T-cell (primary cell): ENCODE measurements at regions not wholly inside any gene's neighbourhood (a gene's known extent, or its start where the extent isn't known, plus 50 kb on each side); places are given as distances from the start of the nearest gene placed in this dataset.
A peak's percentile ranks its signal among the peaks of the same experiment; 100 is the strongest.

Source experiments
- ATAC-seq, 4 experiments: fragments of 200-7000 bp in 3 of 4; fragments of 150-1000 bp in 1 of 4; cut with Tn5 transposase; replicated peaks in 1 of 4; 1 replicate in 3 of 4; 2 replicates in 1 of 4; pipeline ENCODE4 v1.10.0; 2021; ENCODE audit warnings: moderate library complexity in 3 of 4, mild to moderate bottlenecking in 2 of 4, moderate number of reproducible peaks in 1 of 4
- CTCF ChIA-PET, 2 donors: fragments of 300-600 bp; sonication (Branson Sonifier 250); formaldehyde crosslinking; loops; one replicate each; lab custom pipeline; 2022; ENCODE audit warnings: antibody characterized with exemption in 2 of 2; lab: Charles Lee
- POLR2A ChIA-PET, 2 donors: fragments of 300-600 bp; sonication (Branson Sonifier 250); formaldehyde crosslinking; loops; one replicate each; lab custom pipeline; 2022; ENCODE audit warnings: antibody characterized with exemption in 2 of 2; lab: Charles Lee
- DNase-seq, 35 experiments: peaks; one replicate each; pipeline versions ENCODE4 v3.0.0 to v3.0.0-alpha.2; 2013 to 2023
- H3K27ac ChIP-seq: one replicate; pipeline ENCODE4 v1.5.1; 2013; ENCODE audit warnings: low read length
- H3K27me3 ChIP-seq, 2 experiments: replicated peaks in 1 of 2; 1 replicate in 1 of 2; 2 replicates in 1 of 2; pipeline versions ENCODE4 v1.6.1 to v1.7.0; 2013; ENCODE audit warnings: low read length in 1 of 2, mixed read lengths in 1 of 2; ENCODE audit not compliant: control insufficient read depth in 2 of 2, insufficient read depth in 2 of 2; ENCODE audit errors: extremely low read depth in 1 of 2
- H3K36me3 ChIP-seq, 2 donors: 1 replicate in 1 of 2; 2 replicates in 1 of 2; pipeline versions ENCODE4 v1.6.1 to v1.7.0; 2013; ENCODE audit warnings: low read length in 1 of 2; ENCODE audit not compliant: control insufficient read depth in 2 of 2, insufficient read depth in 1 of 2; ENCODE audit errors: extremely low read depth in 1 of 2
- H3K4me1 ChIP-seq, 2 experiments: 1 replicate in 1 of 2; 2 replicates in 1 of 2; pipeline versions ENCODE4 v1.6.1 to v1.7.0; 2013; ENCODE audit warnings: low read length in 2 of 2, mixed read lengths in 1 of 2; ENCODE audit not compliant: insufficient read depth in 2 of 2, control insufficient read depth in 1 of 2; ENCODE audit errors: extremely low read depth in 1 of 2
- H3K4me3 ChIP-seq, 2 donors: 1 replicate in 1 of 2; 2 replicates in 1 of 2; pipeline versions ENCODE4 v1.5.1 to v1.7.0; 2013; ENCODE audit warnings: mild to moderate bottlenecking in 2 of 2, low read length in 1 of 2, moderate library complexity in 1 of 2; ENCODE audit not compliant: control insufficient read depth in 1 of 2; ENCODE audit errors: extremely low read depth in 1 of 2
- H3K9me3 ChIP-seq: 2 replicates; pipeline ENCODE4 v1.7.0; 2013
- H3K27ac Mint-ChIP-seq, 2 donors: one replicate each; pipeline ENCODE4 v1.8.0; 2020 to 2021; ENCODE audit warnings: mild to moderate bottlenecking in 2 of 2, mixed read lengths in 2 of 2
- H3K27me3 Mint-ChIP-seq, 2 donors: one replicate each; pipeline ENCODE4 v1.8.0; 2021 to 2022; ENCODE audit warnings: mixed read lengths in 2 of 2
- H3K36me3 Mint-ChIP-seq: one replicate; pipeline ENCODE4 v1.8.0; 2021; ENCODE audit warnings: mixed read lengths
- H3K4me1 Mint-ChIP-seq, 3 donors: one replicate each; pipeline ENCODE4 v1.8.0; 2020 to 2022; ENCODE audit warnings: mixed read lengths in 3 of 3, mild to moderate bottlenecking in 1 of 3
- H3K4me3 Mint-ChIP-seq, 3 donors: one replicate each; pipeline ENCODE4 v1.8.0; 2020 to 2022; ENCODE audit warnings: mild to moderate bottlenecking in 3 of 3, mixed read lengths in 3 of 3, moderate library complexity in 3 of 3
- H3K9me3 Mint-ChIP-seq, 3 donors: one replicate each; pipeline ENCODE4 v1.8.0; 2020 to 2022; ENCODE audit warnings: mixed read lengths in 3 of 3
- WGBS: methylation state at CpG from one replicate; pipeline ENCODE4 v1.1.5; 2013; ENCODE audit warnings: missing lambda C conversion rate; ENCODE audit not compliant: insufficient coverage; 5-methylcytosine and 5-hydroxymethylcytosine counted together

DNA sequence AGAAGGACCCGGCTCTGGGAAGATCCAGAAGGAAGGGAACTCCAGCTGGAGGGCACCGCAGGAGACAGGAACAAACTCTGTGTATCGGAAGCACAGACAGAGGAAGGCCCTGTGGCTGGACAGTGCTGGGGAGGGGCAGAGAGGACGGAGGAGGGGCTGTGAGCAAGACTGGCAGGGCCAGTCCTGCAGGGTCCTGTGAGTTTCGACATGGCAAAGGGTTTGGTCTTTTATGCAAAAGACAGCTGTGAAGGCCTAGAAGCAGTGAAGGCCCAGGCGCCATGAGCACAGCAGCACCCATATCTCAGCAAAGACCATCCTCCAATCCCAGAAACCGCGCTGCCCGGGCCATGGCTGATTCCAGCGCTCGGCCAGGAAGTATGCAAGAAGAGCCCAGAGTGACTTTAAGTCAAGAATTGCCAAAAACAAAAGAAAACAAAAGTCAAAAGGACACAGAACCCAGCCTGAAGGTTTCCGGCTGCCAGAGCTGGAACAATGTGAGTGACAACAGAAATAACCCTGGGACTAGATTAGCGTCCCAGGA, 126.5 kb downstream of the NCOR2 start:
- ATAC-seq (no peak), DNase-seq (no peak)
- H3K27ac ChIP-seq: no peak overlapping the region
- no peaks in the 10 kb centered on the region for H3K27me3 ChIP-seq
- peaks cover 8 to 41% of the 10 kb centered on the region in 2 donors for H3K36me3 ChIP-seq
- peaks cover 31% of the 10 kb centered on the region for H3K36me3 Mint-ChIP-seq
- H3K4me3 Mint-ChIP-seq: no peak overlapping the region
- peaks cover 13 to 19% (median 14%) of the 10 kb centered on the region in 3 donors for H3K4me1 Mint-ChIP-seq
- no peaks in the 10 kb centered on the region for H3K27me3 Mint-ChIP-seq
- no peak overlapping the region for H3K4me3 ChIP-seq
- peak overlapping the region in 1 of 2 donors; percentile 16 for H3K27ac Mint-ChIP-seq
- H3K9me3 ChIP-seq: no peaks in the 10 kb centered on the region
- H3K9me3 Mint-ChIP-seq: no peaks in the 10 kb centered on the region
- ChIA-PET POLR2A (interaction anchor here in 1 of 2 donors (0.6 kb wide), 1 partner anchor 50 kb away, joined by 3 read pairs; no protein-coding TSS in a partner anchor), CTCF (no interaction called here)
- H3K4me1 ChIP-seq: peaks cover 0 to 19% of the 10 kb centered on the region in 2 experiments
- WGBS: 98% methylated on average over 11 of the region's 13 CpGs

- no peaks in the 10 kb centered on the region for H3K9me3 ChIP-seq
- peaks cover 31% of the 10 kb centered on the region for H3K36me3 Mint-ChIP-seq
- no peak overlapping the region for H3K4me3 Mint-ChIP-seq
- H3K36me3 ChIP-seq: peaks cover 6 to 37% of the 10 kb centered on the region in 2 donors
- ATAC-seq: no peak
- no peaks in the 10 kb centered on the region for H3K27me3 ChIP-seq
- ChIA-PET CTCF (no interaction called here), POLR2A (no interaction called here)
- peaks cover 15 to 22% (median 17%) of the 10 kb centered on the region in 3 donors for H3K4me1 Mint-ChIP-seq
- 100% methylated on average over 7 of the region's 13 CpGs for WGBS
- no peak overlapping the region for H3K27ac ChIP-seq
- no peak overlapping the region for H3K4me3 ChIP-seq
- H3K27ac Mint-ChIP-seq: peak overlapping the region in 1 of 2 donors; percentile 22
- no peaks in the 10 kb centered on the region for H3K9me3 Mint-ChIP-seq
- no peak for DNase-seq
- H3K27me3 Mint-ChIP-seq: no peaks in the 10 kb centered on the region
- H3K4me1 ChIP-seq: peaks cover 0 to 19% of the 10 kb centered on the region in 2 experiments
Observed at GRCh38 chr12:124440031-124440626, 127.3 kb downstream of the NCOR2 start.

GRCh38 chr12:124438437-124439056, 128.9 kb downstream of the NCOR2 start:
- no peaks in the 10 kb centered on the region for H3K9me3 ChIP-seq
- H3K36me3 Mint-ChIP-seq: peaks cover 20% of the 10 kb centered on the region
- ChIA-PET CTCF (no interaction called here), POLR2A (no interaction called here)
- H3K36me3 ChIP-seq: peaks cover 4 to 24% of the 10 kb centered on the region in 2 donors
- ATAC-seq (peak in 1 of 4 experiments; percentile 28), DNase-seq (peak in 1 of 35 experiments; percentile 23)
- no peaks in the 10 kb centered on the region for H3K9me3 Mint-ChIP-seq
- H3K4me3 Mint-ChIP-seq: no peak overlapping the region
- no peak overlapping the region for H3K4me3 ChIP-seq
- H3K27ac ChIP-seq: no peak overlapping the region
- H3K27ac Mint-ChIP-seq: no peak overlapping the region
- peaks cover 4 to 16% (median 9%) of the 10 kb centered on the region in 3 donors for H3K4me1 Mint-ChIP-seq
- WGBS: 82% methylated on average over 5 of the region's 8 CpGs
- no peaks in the 10 kb centered on the region for H3K27me3 ChIP-seq
- peaks cover 0 to 19% of the 10 kb centered on the region in 2 experiments for H3K4me1 ChIP-seq
- no peaks in the 10 kb centered on the region for H3K27me3 Mint-ChIP-seq

- H3K4me1 ChIP-seq: peaks cover 0 to 19% of the 10 kb centered on the region in 2 experiments
- no peak overlapping the region for H3K4me3 ChIP-seq
- no peaks in the 10 kb centered on the region for H3K9me3 ChIP-seq
- no peaks in the 10 kb centered on the region for H3K27me3 Mint-ChIP-seq
- peak overlapping the region in 1 of 2 donors; percentile 34 for H3K27ac Mint-ChIP-seq
- DNase-seq (peak in 1 of 35 experiments; percentile 32), ATAC-seq (peak in 1 of 4 experiments; percentile 42)
- CTCF ChIA-PET: interaction anchor here in 1 of 2 donors (0.6 kb wide), 1 partner anchor 322 kb away, joined by 3 read pairs; no protein-coding TSS in a partner anchor
- WGBS: 76% methylated on average over 33 of the region's 36 CpGs
- H3K4me3 Mint-ChIP-seq: no peak overlapping the region
- no peak overlapping the region for H3K27ac ChIP-seq
- POLR2A ChIA-PET: interaction anchor here in 1 of 2 donors (0.6 kb wide), 1 partner anchor 19 kb away, joined by 4 read pairs; no protein-coding TSS in a partner anchor
- no peaks in the 10 kb centered on the region for H3K9me3 Mint-ChIP-seq
- peaks cover 4 to 16% (median 9%) of the 10 kb centered on the region in 3 donors for H3K4me1 Mint-ChIP-seq
- H3K36me3 ChIP-seq: peaks cover 4 to 26% of the 10 kb centered on the region in 2 donors
- no peaks in the 10 kb centered on the region for H3K27me3 ChIP-seq
- peaks cover 16% of the 10 kb centered on the region for H3K36me3 Mint-ChIP-seq
Observed at GRCh38 chr12:124437617-124438436, 129.6 kb downstream of the NCOR2 start.

- ChIA-PET POLR2A (interaction anchor here in 1 of 2 donors (0.6 kb wide), 1 partner anchor 18 kb away, joined by 4 read pairs; no protein-coding TSS in a partner anchor), CTCF (no interaction called here)
- Histone ChIP-seq H3K36me3 (peaks cover 4 to 21% of the 10 kb centered on the region in 2 donors), H3K27ac (no peak overlapping the region), H3K4me3 (no peak overlapping the region), H3K4me1 (peaks cover 0 to 19% of the 10 kb centered on the region in 2 experiments), H3K27me3 (no peaks in the 10 kb centered on the region), H3K9me3 (no peaks in the 10 kb centered on the region)
- Mint-ChIP-seq H3K4me1 (peaks cover 6 to 12% (median 7%) of the 10 kb centered on the region in 3 donors), H3K4me3 (no peak overlapping the region), H3K27ac (no peak overlapping the region), H3K9me3 (no peaks in the 10 kb centered on the region), H3K27me3 (no peaks in the 10 kb centered on the region), H3K36me3 (peaks cover 10% of the 10 kb centered on the region)
- ATAC-seq (no peak), DNase-seq (no peak)
- WGBS: 98% methylated on average over 5 of the region's 7 CpGs
Observed at GRCh38 chr12:124437121-124437520, 130.3 kb downstream of the NCOR2 start.

GRCh38 chr12:124436366-124436765, 131.0 kb downstream of the NCOR2 start:
- Histone ChIP-seq H3K27me3 (no peaks in the 10 kb centered on the region), H3K36me3 (peaks cover 2 to 16% of the 10 kb centered on the region in 2 donors), H3K27ac (no peak overlapping the region), H3K4me1 (peaks cover 0 to 19% of the 10 kb centered on the region in 2 experiments), H3K9me3 (no peaks in the 10 kb centered on the region), H3K4me3 (no peak overlapping the region)
- DNase-seq (no peak), ATAC-seq (no peak)
- no peaks in the 10 kb centered on the region for H3K9me3 Mint-ChIP-seq
- CTCF ChIA-PET: no interaction called here
- H3K36me3 Mint-ChIP-seq: peaks cover 7% of the 10 kb centered on the region
- H3K27ac Mint-ChIP-seq: no peak overlapping the region
- H3K4me1 Mint-ChIP-seq: peaks cover 5 to 16% (median 12%) of the 10 kb centered on the region in 3 donors
- 100% methylated on average over 6 of the region's 8 CpGs for WGBS
- no peak overlapping the region for H3K4me3 Mint-ChIP-seq
- H3K27me3 Mint-ChIP-seq: no peaks in the 10 kb centered on the region
- POLR2A ChIA-PET: no interaction called here
